SHP77 (cell line): ENCODE measurements at regions not wholly inside any gene's neighbourhood (a gene's known extent, or its start where the extent isn't known, plus 50 kb on each side); places are given as distances from the start of the nearest gene placed in this dataset.

Experiments
- DNase-seq, 2 experiments: peaks; one replicate each; lab custom pipeline; 2025; lab: John Stamatoyannopoulos, UW

DNA sequence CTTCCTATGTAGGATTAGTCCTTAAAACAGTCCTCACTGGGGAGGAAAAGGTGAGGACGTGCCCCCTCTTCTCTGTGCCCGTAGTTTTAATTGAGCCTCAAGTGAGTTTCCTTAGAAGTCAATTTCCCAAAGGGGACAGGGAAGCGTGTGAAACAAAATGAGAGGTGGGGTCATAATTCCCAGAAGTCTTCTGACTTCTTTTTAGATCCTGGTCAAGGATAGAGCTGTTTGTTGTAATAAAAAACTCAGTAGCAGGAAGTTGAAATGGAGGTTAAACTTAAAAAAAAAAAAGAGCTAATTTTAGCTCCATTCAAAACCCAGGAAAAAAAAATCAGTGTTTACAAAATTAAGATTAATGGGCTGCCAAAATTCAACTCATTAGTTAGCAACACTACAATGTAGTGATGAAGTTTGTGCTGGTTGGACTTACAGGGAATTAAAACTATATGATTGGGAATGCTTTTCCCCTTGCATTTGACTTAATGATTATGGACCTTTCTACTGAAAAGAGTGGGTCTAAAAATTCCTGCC is 158.3 kb upstream of the MEF2C start:
- no peak for DNase-seq

- DNase-seq = no peak
These were observed 153.9 kb upstream of the MEF2C start for GRCh38 chr5:89036704-89037489.

DNA sequence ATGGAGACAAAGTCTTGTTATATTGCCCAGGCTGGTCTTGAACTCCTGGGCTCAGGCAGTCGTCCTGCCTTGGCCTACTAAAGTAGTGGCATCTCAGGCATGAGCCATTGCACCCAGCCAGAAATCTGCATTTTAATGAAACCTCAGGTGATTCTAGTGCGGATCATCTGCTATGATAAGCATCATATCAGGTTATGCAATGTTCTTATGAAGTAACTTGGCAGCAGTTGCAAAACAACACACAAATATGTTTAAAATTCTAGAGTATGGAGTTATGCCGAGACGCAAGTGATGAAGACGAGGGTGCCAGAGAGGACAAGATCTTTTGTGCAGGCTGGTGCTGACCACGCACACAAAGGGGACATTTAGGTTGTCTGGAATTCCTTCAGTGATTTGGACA is 153.2 kb upstream of the MEF2C start:
- no peak for DNase-seq

- no peak for DNase-seq
These were observed 151.6 kb upstream of the MEF2C start for GRCh38 chr5:89034588-89034987.

DNA sequence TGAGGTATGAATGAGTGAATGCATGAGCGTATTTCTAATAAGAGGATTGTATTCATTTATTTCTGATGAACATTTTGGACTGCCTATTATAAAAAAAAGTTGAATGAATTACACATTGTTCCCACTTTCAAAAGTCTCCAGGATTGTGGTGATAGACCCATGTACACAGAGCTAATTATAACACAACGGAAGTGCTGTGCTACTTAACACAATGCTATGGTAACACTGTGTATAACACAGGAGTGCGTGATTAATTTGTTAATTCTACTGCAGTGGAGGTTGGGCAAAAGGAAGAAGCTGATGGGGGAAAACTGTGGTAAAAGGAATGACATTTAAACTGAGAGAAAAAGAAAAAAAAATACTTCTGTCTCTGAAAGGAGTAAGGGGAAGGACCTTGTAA is 147.8 kb upstream of the MEF2C start:
- DNase-seq = no peak

GRCh38 chr5:89028595-89029285 is 145.8 kb upstream of the MEF2C start:
- DNase-seq = no peak

DNA sequence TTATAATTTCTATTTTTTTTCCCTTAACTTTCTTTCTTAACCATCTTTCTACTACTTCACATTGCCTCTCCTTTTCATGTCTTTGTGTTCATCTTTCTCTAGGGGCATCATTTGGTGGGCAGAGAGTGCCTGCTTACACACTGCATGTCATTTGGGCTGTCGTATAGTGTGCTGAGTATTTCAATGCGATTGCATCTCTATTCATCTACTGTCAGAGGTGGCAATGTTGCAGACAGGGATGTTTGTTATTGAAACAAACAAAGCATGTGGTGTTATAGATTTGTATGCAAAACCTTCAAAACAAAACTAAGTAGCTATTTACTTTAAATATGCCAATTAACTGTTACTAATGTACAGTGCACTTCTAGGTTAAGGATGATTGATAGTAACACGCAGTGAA is 141.1 kb upstream of the MEF2C start:
- DNase-seq = no peak

- DNase-seq = no peak
These were observed 138.1 kb upstream of the MEF2C start for GRCh38 chr5:89020926-89021610.

- no peak for DNase-seq
These were observed 133.8 kb upstream of the MEF2C start for GRCh38 chr5:89016741-89017303.

DNA sequence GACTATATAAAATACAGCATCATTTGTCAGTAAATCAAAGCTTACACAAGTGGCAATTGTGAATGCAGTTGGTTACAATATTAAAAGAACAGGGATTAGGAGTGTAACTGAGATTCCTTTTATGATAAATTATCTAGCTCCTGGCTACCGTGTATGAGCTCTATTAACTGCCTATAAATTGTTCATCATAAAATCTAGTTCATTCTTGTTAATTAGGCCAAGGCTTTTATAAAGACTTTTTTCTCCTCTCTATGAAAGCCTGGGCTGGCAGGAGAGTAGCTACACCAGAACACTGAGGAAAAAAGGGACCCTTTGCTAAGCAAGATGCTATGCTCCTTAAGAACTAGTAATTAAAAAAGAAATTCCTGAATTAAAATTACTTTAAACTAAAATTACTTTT is 132.4 kb upstream of the MEF2C start:
- no peak for DNase-seq

DNA sequence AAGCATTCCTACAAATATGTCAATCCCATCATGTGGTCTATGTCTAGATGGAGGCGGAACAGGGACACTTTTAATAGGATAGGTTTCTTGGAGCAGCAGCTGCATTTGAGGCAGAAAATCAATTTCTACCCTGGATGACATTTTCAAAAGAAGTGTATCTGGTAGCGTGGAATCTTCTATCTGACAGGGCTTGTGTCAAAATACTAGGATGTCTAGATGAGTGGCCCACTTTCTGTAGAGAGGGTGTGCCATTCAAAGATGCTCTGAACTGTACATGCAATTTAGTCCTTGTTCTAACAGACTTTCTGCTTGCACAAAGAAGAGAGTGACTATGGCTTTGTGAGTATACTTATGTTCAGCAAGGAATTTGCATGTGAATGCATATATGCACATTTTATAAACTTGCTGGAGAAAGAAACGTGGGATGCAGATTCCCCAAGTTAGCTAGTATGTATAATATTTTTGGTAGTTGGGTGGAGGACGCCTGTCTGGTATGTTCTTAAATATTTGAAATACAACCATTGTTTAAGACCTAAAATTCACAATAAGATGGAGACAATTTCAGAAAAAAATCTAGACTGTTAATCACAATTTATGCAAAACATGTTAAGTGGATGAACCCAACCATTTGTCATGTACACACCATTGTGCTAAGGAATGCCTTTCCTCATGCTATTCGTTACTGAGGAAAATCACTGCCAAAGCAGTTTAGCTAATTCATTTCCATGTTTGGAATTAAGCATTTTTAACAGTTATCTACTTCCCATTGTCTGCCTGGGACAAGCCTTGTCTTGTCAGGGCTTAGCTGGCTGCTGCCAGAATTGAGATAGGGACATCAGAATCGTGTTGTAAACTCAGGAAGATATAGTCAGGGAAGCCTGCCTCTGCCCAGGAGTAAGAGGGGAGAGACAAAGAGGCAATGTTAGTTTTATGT is 129.1 kb upstream of the MEF2C start:
- DNase-seq = no peak

DNA sequence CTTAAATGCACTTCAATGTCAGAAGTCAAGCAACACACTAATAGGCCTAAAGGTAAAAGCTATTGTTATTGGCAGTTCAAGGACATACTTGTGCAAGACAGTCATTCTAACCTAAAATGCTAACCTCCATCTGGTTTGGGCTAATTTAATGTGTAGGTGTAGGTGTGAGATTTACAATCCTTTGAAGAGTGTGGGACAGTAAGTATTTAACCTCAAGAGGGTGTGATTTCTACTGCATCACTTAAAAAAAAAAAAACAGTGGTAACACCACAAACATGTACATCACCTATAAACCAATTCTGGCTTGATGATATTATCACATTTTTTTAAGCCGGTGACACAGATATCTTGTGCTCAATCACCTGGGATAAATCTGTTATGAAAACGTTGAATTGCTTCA is 127.5 kb upstream of the MEF2C start:
- DNase-seq = no peak

DNA sequence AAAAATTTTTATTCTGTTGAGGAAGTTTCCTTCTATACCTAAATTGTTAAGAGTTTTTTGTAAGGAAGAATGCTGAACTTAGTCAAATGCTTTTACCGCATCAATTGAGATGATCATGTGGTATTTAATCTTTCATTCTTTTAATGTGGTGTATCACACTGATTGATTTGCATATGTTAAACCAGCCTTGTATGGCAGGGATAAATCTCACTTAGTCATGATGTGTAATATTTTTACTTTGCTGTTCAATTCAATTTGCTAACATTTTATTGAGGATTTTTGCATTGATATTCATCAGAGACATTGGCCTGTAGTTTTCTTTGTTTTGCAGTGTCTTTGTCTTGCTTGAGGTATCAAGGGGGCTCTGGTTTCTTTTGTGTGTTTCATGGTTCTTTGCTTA is 125.3 kb upstream of the MEF2C start:
- no peak for DNase-seq

GRCh38 chr5:89005990-89006389 is 123.0 kb upstream of the MEF2C start:
- no peak for DNase-seq

DNA sequence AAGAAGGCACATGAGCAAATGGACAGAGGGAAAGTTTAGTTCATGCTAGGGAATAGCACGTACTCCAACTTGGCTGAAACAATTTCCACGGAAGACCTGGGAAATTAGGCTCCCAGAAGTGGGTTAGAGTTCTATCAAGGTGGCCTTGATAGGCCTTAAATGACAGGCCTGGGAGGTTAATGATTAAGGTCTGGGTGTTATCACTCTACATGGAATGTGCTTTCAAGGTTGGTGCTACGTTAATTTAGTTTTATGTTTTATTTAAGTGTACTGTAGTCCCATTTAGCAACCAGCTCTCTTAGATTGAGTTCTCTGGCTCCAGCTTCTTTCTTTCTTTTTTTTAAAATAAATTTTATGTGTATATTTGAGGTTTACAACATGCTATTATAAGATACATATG is 121.4 kb upstream of the MEF2C start:
- no peak for DNase-seq

DNA sequence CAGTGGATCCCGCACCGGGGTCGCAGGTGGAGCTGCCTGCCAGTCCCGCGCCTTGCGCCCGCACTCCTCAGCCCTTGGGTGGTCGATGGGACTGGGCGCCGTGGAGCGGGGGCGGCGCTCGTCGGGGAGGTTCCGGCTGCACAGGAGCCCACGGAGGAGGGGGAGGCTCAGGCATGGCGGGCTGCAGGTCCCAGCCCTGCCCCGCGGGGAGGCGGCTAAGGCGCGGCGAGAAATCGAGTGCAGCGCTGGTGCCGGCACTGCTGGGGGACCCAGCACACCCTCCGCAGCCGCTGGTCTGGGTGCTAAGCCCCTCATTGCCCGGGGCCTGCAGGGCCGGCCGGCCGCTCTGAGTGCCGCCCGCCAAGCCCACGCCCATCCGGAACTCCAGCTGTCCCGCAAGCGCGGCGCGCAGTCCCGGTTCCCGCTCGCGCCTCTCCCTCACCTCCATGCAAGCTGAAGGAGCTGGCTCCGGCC is 120.6 kb upstream of the MEF2C start:
- no peak for DNase-seq

DNA sequence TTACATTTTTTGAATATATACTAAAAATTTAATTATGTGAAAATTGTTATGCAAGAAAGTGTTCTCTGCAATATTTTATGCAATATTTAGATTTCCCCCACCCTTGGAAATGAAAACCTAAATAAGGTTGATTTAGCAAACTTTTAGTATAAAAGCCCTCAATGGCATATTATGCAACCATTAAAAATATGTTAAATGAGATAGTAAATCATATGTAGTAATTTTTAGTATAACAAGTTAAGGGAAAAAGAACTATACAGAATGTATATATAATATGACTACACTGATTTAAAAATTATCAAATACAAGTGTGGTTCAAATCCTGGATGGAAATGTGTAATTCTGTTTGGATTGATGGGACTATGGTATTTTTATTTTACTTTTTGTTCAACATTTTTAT is 116.9 kb upstream of the MEF2C start:
- no peak for DNase-seq

DNA sequence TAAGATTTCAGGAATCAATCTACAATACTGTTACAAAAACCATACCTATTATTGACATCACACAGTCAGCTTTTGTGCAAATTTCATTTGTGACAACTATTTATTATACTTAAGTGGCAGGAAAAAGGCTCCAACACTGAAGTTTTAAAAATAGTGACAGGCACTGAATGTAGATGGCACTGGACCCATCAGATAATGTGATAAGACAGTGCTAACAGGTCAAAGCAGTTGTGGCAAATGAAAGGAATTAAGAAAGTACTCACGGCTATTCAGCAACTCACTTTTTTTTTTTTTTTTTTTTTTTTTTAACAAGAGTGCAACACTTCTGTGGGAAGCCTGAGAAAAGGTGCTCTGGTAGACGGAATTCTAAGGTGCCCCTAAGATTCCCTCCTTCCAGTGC is 115.0 kb upstream of the MEF2C start:
- no peak for DNase-seq

DNA sequence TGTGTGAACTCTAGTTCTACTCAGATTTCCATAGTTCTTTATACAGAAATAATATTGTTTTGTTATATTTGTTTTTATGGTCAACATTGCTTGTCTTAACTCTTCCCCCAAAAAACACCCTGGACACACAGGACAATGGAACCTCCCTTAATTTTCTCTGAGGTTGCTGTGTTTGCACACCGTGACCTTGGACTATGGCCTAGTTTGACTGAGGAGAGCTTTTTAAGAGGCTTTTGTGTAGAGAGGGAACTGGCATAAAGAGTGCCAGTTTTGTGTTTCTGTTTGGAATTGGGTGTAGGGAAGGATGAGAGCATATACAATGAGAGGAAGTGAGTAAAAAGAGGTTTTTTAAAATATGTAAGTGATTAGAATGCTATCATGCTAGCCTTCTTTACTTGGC is 101.1 kb upstream of the MEF2C start:
- DNase-seq = no peak

GRCh38 chr5:88979726-88980125 is 96.7 kb upstream of the MEF2C start:
- no peak for DNase-seq

GRCh38 chr5:88979244-88979643 is 96.3 kb upstream of the MEF2C start:
- DNase-seq = no peak
